NCI-H82 treated with DMSO at 0.1 percent for 48 hours (cell line): ENCODE measurements at regions not wholly inside any gene's neighbourhood (a gene's known extent, or its start where the extent isn't known, plus 50 kb on each side); places are given as distances from the start of the nearest gene placed in this dataset.

Experiments
- DNase-seq: peaks from one replicate; lab custom pipeline; 2025; ENCODE audit not compliant: unreplicated experiment; lab: John Stamatoyannopoulos, UW

GRCh38 chr1:48055876-48056764, 58.9 kb upstream of the TRABD2B start:
- DNase-seq: no peak

DNA sequence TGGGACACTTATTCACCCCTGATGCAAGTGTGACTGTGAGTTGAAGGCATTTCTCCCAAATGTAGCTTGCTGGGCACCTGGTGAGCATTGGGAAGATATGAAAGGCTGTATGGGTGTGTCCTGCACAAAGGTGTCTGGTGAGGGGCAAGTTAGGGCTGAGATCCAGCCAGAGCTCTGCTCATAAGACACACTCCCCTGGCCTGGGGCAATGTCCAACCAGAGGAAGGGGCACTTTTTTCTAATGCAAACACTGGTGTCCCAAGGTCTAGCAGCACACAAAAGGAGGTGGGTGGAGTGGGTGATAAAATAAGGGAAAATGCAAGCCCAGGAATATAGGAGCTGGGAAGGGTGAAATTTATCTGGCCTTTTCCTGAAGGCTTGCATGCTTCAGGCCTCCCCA, 57.0 kb upstream of the TRABD2B start:
- DNase-seq: no peak

DNA sequence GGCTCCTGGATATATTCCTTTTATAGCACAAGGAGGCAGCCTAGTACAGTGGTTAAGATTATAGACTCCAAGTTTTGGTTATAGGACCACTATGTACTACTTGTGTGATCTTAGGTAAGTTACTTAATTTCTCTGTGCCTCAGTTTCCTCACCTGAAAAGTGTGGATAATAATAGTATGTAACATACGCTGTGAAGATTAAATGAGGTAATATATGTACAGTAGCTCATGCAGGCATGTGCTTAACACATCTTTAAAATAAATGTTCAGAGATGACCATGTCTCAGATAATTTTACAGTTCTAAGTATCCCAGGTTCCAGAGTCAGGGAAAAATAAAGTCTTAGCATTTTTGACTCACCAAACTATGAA, 55.7 kb upstream of the TRABD2B start:
- no peak for DNase-seq

GRCh38 chr1:48051466-48052126, 54.4 kb upstream of the TRABD2B start:
- no peak for DNase-seq

GRCh38 chr1:48049823-48050535, 52.8 kb upstream of the TRABD2B start:
- DNase-seq: no peak

DNA sequence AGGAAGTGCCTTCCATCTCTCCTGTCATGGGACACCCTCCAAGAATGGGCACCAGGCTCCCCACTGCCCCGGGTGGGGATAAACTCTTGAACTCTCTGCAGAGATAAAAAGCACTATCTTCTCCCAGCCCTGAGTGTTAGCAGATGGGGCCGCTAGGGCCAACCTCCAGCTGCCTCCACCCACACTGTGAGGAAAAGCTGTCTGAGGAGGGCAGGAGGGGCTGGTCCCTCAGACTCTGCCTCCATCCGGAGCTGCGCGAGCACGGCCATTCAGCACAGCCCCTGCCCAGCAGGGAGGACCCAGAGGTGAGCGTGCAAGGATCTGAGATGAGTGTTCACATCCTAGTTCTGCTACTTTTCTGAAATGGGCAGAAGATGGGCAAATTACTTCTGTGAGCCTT, 51.8 kb upstream of the TRABD2B start:
- no peak for DNase-seq

DNA sequence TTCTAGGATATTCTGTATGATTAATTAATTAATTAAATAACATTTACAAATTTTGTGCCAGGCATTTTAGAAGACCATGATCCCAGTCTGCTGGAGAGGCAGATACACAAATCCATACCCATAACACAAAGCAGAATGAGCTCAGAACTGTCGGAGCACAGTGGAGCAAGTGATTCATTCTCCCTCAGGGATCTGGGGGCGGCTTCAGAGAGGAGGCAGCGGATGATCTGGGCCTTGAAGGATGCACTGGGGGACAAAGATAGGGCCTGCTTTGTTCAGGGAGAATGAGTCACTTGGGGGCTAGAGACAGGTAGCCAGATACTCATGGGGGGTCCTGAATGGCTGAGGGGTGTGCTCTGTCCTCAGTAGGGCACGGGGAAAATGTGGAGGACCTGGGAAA, 50.9 kb upstream of the TRABD2B start:
- DNase-seq: no peak

DNA sequence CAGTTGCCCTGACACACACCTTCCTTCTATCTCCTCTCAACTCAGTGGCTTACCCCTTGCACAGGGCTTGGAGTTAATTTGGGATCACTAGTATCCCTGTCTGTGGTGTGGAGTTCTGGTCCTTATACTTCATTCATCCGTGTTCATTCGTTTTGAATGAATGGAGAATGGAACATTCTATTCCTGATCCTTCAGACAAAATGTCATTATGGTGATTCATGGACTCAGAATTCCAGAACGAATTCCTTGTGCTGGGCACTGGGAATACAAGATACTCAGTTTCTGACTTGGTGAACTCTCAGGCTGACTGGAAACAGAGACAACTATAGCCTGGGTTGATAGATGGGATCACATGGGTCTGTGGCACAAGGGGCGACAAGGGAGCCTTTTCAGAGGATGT, 49.9 kb upstream of the TRABD2B start:
- no peak for DNase-seq
